ENCODE measurements at regions not wholly inside any gene's neighbourhood (a gene's known extent, or its start where the extent isn't known, plus 50 kb on each side); places are given as distances from the start of the nearest gene placed in this dataset.

GRCh38 chr12:77364400-77364799 is 299.0 kb upstream of the E2F7 start:
- TF ChIP-seq POLR2A (IDR thresholded peaks at IDR 0.05; ENCODE audit: low read depth, low read length) (no peak), SPI1 (IDR thresholded peaks at IDR 0.05; ENCODE audit: low read depth, low read length) (no peak), POU2F2 (IDR thresholded peaks at IDR 0.05; ENCODE audit: low read depth, low read length) (no peak), TAF1 (IDR thresholded peaks at IDR 0.05; ENCODE audit: low read depth, low read length) (no peak)
